H9 (cell line): ENCODE measurements at regions not wholly inside any gene's neighbourhood (a gene's known extent, or its start where the extent isn't known, plus 50 kb on each side); places are given as distances from the start of the nearest gene placed in this dataset.

Experiments used
- DNase-seq: peaks from one replicate; pipeline ENCODE4 v3.0.0-alpha.2; 2017
- H2AFZ ChIP-seq: one replicate; pipeline ENCODE4 v1.6.1; 2013; ENCODE audit warnings: mild to moderate bottlenecking, low read length, control low read depth, moderate library complexity
- H2AK5ac ChIP-seq: 2 replicates; pipeline ENCODE4 v1.6.1; 2013; ENCODE audit warnings: low read length, control low read depth, mixed read lengths; ENCODE audit not compliant: insufficient read length
- H2BK120ac ChIP-seq: one replicate; pipeline ENCODE4 v1.6.1; 2013; ENCODE audit warnings: low read depth, mild to moderate bottlenecking, low read length, control low read depth, inconsistent platforms; ENCODE audit not compliant: poor library complexity, severe bottlenecking
- H2BK12ac ChIP-seq: 2 replicates; pipeline ENCODE4 v1.6.1; 2013; ENCODE audit warnings: low read length, control low read depth, mixed read lengths, low read depth; ENCODE audit not compliant: insufficient read length
- H2BK15ac ChIP-seq: 2 replicates; pipeline ENCODE4 v1.6.1; 2013; ENCODE audit warnings: low read depth, low read length, control low read depth
- H2BK20ac ChIP-seq: one replicate; pipeline ENCODE4 v1.6.1; 2013; ENCODE audit warnings: low read depth, mild to moderate bottlenecking, low read length, control low read depth, inconsistent platforms; ENCODE audit not compliant: poor library complexity, severe bottlenecking
- H2BK5ac ChIP-seq: 2 replicates; pipeline ENCODE4 v1.6.1; 2013; ENCODE audit warnings: low read length, control low read depth, mixed read lengths; ENCODE audit not compliant: insufficient read length
- H3K14ac ChIP-seq: 2 replicates; pipeline ENCODE4 v1.6.1; 2013; ENCODE audit warnings: low read length, control low read depth; ENCODE audit not compliant: insufficient read depth
- H3K18ac ChIP-seq: 2 replicates; pipeline ENCODE4 v1.6.1; 2013; ENCODE audit warnings: low read depth, mild to moderate bottlenecking, mixed read lengths, low read length, control low read depth; ENCODE audit not compliant: insufficient read length
- H3K23ac ChIP-seq: 2 replicates; pipeline ENCODE4 v1.6.1; 2013; ENCODE audit warnings: low read length, control low read depth, mixed read lengths, low read depth; ENCODE audit not compliant: insufficient read length
- H3K23me2 ChIP-seq: 2 replicates; pipeline ENCODE4 v1.6.1; 2013; ENCODE audit warnings: low read depth, mild to moderate bottlenecking, mixed read lengths, low read length, control low read depth; ENCODE audit not compliant: insufficient read length, poor library complexity, severe bottlenecking
- H3K27ac ChIP-seq: 2 replicates; pipeline ENCODE4 v1.5.1; 2013; ENCODE audit warnings: low read length, control low read depth, mixed read lengths, low read depth; ENCODE audit not compliant: insufficient read length
- H3K27me3 ChIP-seq: 2 replicates; pipeline ENCODE4 v1.6.1; 2013; ENCODE audit warnings: low read length, control low read depth, inconsistent platforms; ENCODE audit not compliant: insufficient read depth
- H3K4ac ChIP-seq: 2 replicates; pipeline ENCODE4 v1.6.1; 2013; ENCODE audit warnings: low read depth, mild to moderate bottlenecking, control low read depth, inconsistent platforms, low read length, moderate library complexity
- H3K4me1 ChIP-seq: 2 replicates; pipeline ENCODE4 v1.6.1; 2013; ENCODE audit warnings: low read length, control low read depth, inconsistent platforms; ENCODE audit not compliant: insufficient read depth
- H3K4me2 ChIP-seq: 2 replicates; pipeline ENCODE4 v1.6.1; 2013; ENCODE audit warnings: low read length, control low read depth, mixed read lengths; ENCODE audit not compliant: insufficient read length, insufficient read depth
- H3K56ac ChIP-seq: 2 replicates; pipeline ENCODE4 v1.6.1; 2013; ENCODE audit warnings: low read depth, mild to moderate bottlenecking, mixed read lengths, low read length, control low read depth; ENCODE audit not compliant: insufficient read length
- H3K79me1 ChIP-seq: 2 replicates; pipeline ENCODE4 v1.6.1; 2013; ENCODE audit warnings: low read depth, mild to moderate bottlenecking, moderate library complexity, low read length, control low read depth, inconsistent platforms; ENCODE audit not compliant: insufficient read depth, poor library complexity, severe bottlenecking
- H3K79me2 ChIP-seq: 2 replicates; pipeline ENCODE4 v1.6.1; 2013; ENCODE audit warnings: low read length, control low read depth, inconsistent platforms; ENCODE audit not compliant: insufficient read depth
- H3K9ac ChIP-seq: 2 replicates; pipeline ENCODE4 v1.6.1; 2013; ENCODE audit warnings: low read length, control low read depth, mixed read lengths; ENCODE audit not compliant: insufficient read length; ENCODE audit errors: extremely low read depth
- H3K9me3 ChIP-seq: one replicate; pipeline ENCODE4 v1.6.1; 2013; ENCODE audit warnings: low read depth, low read length, inconsistent platforms; ENCODE audit not compliant: control insufficient read depth
- H3T11ph ChIP-seq: one replicate; pipeline ENCODE4 v1.6.1; 2013; ENCODE audit warnings: mild to moderate bottlenecking, low read length, control low read depth, inconsistent platforms
- H4K20me1 ChIP-seq: one replicate; pipeline ENCODE4 v1.6.1; 2013; ENCODE audit not compliant: control insufficient read depth, insufficient read length, insufficient read depth
- H4K5ac ChIP-seq: 2 replicates; pipeline ENCODE4 v1.6.1; 2013; ENCODE audit warnings: low read depth, mild to moderate bottlenecking, mixed read lengths, low read length, control low read depth; ENCODE audit not compliant: insufficient read length
- H4K8ac ChIP-seq: replicated peaks from 2 replicates; pipeline ENCODE4 v1.6.1; 2013; ENCODE audit warnings: low read length, control low read depth, mixed read lengths, low read depth; ENCODE audit not compliant: insufficient read length
- H4K91ac ChIP-seq: 2 replicates; pipeline ENCODE4 v1.6.1; 2013; ENCODE audit warnings: low read depth, mild to moderate bottlenecking, moderate library complexity, mixed read lengths, low read length, control low read depth; ENCODE audit not compliant: insufficient read length
- H3K27ac Mint-ChIP-seq, 3 experiments: 2 replicates in 2 of 3; 3 replicates in 1 of 3; pipeline ENCODE4 v1.8.0; 2020 to 2021; ENCODE audit warnings: mixed read lengths in 3 of 3, mild to moderate bottlenecking in 1 of 3, moderate library complexity in 1 of 3
- H3K27me3 Mint-ChIP-seq: 2 replicates; pipeline ENCODE4 v1.8.0; 2021; ENCODE audit warnings: low read depth, mild to moderate bottlenecking, moderate library complexity, mixed read lengths
- H3K36me3 Mint-ChIP-seq, 3 experiments: 2 replicates in 2 of 3; 3 replicates in 1 of 3; pipeline ENCODE4 v1.8.0; 2020 to 2021; ENCODE audit warnings: low read depth in 3 of 3, mixed read lengths in 3 of 3; ENCODE audit not compliant: insufficient read depth in 1 of 3
- H3K4me1 Mint-ChIP-seq, 2 experiments: 2 replicates each; pipeline ENCODE4 v1.8.0; 2020; ENCODE audit warnings: mixed read lengths in 2 of 2
- H3K4me3 Mint-ChIP-seq, 2 experiments: 2 replicates in 1 of 2; 3 replicates in 1 of 2; pipeline ENCODE4 v1.8.0; 2020 to 2021; ENCODE audit warnings: mild to moderate bottlenecking in 2 of 2, mixed read lengths in 2 of 2, moderate library complexity in 1 of 2
- H3K9me3 Mint-ChIP-seq, 2 experiments: 2 replicates in 1 of 2; 3 replicates in 1 of 2; pipeline ENCODE4 v1.8.0; 2020; ENCODE audit warnings: mild to moderate bottlenecking in 2 of 2, mixed read lengths in 2 of 2, moderate library complexity in 1 of 2
- CTCF ChIP-seq: fragments of 200-600 bp; sonication (generic); conservative IDR thresholded peaks from 3 replicates; pipeline ENCODE4 v1.8.0; 2021; ENCODE audit warnings: antibody characterized with exemption, mild to moderate bottlenecking
- WGBS: extraction: QIAGEN DNeasy Blood & Tissue Kit; methylation state at CpG from one replicate; pipeline ENCODE4 v1.1.7; 2013; ENCODE audit warnings: missing lambda C conversion rate, low lambda C conversion rate, mixed read lengths; ENCODE audit not compliant: insufficient read length; ENCODE audit errors: extremely low coverage; 5-methylcytosine and 5-hydroxymethylcytosine counted together

- Histone ChIP-seq H3K56ac (no peak overlapping the region), H2BK15ac (no peak overlapping the region), H3K79me2 (no peaks in the 10 kb centered on the region), H4K8ac (no peak overlapping the region), H2BK5ac (no peak overlapping the region), H2AFZ (no peak overlapping the region), H3K14ac (no peak overlapping the region), H3K4ac (no peak overlapping the region), H3K9ac (no peak overlapping the region), H4K5ac (no peak overlapping the region), H3K4me2 (no peak overlapping the region), H3K27ac (no peak overlapping the region), H2BK120ac (no peak overlapping the region), H3K4me1 (no peaks in the 10 kb centered on the region; the same call in 1 of the 2 replicates), H2AK5ac (no peak overlapping the region), H3T11ph (no peak overlapping the region), H3K27me3 (no peaks in the 10 kb centered on the region), H3K18ac (no peak overlapping the region), H4K91ac (no peak overlapping the region), H2BK20ac (no peak overlapping the region), H3K23ac (no peak overlapping the region), H3K9me3 (no peaks in the 10 kb centered on the region), H2BK12ac (no peak overlapping the region), H4K20me1 (no peaks in the 10 kb centered on the region), H3K23me2 (no peaks in the 10 kb centered on the region), H3K79me1 (no peaks in the 10 kb centered on the region)
- no peak for DNase-seq
- Mint-ChIP-seq H3K27ac (no peak overlapping the region; a peak in 1 of 7 replicates), H3K4me1 (peaks cover 24 to 26% of the 10 kb centered on the region in 2 experiments), H3K36me3 (peaks cover 0 to 5% (median 4%) of the 10 kb centered on the region in 3 experiments), H3K27me3 (peaks cover 24% of the 10 kb centered on the region), H3K9me3 (peaks cover 9 to 10% of the 10 kb centered on the region in 2 experiments; a peak in 4 of 5 replicates), H3K4me3 (no peak overlapping the region)
- no peak for TF ChIP-seq CTCF
- no CpG with 5 or more reads among the region's 15 CpGs for WGBS
These were observed 266.7 kb upstream of the FOXF1 start for GRCh38 chr16:86243571-86244154.
